ENCODE measurements at regions not wholly inside any gene's neighbourhood (a gene's known extent, or its start where the extent isn't known, plus 50 kb on each side); places are given as distances from the start of the nearest gene placed in this dataset.

- no peaks in the 10 kb centered on the region for H3K36me3 ChIP-seq
- no peak for TF ChIP-seq CTCF (IDR thresholded peaks at IDR 0.05)
- TF ChIP-seq POLR2A (IDR thresholded peaks at IDR 0.05): no peak
- DNase-seq: no peak
- intact Hi-C loops (cut with DNase I): no loop called here
- H3K4me1 ChIP-seq: no peaks in the 10 kb centered on the region
- no peaks in the 10 kb centered on the region for H3K27me3 ChIP-seq
- H3K9me3 ChIP-seq: peaks cover 0 to 12% (median 0%) of the 10 kb centered on the region in 3 donors
- no peak overlapping the region for H3K27ac ChIP-seq
- 70 to 79% methylated on average over 6 of the region's 6 CpGs for WGBS, 2 donors
- no peak overlapping the region for H3K4me3 ChIP-seq
Measured at GRCh38 chr7:98456866-98457265, 56.0 kb upstream of the BAIAP2L1 start.

GRCh38 chr7:98452791-98453190, 51.9 kb upstream of the BAIAP2L1 start:
- no peaks in the 10 kb centered on the region for H3K4me1 ChIP-seq
- H3K27me3 ChIP-seq: no peaks in the 10 kb centered on the region
- intact Hi-C loops (cut with DNase I): no loop called here
- 90 to 91% methylated on average over 9 of the region's 9 CpGs for WGBS, 2 donors
- H3K36me3 ChIP-seq: no peaks in the 10 kb centered on the region
- no peak overlapping the region for H3K27ac ChIP-seq
- H3K9me3 ChIP-seq: peaks cover 0 to 12% (median 0%) of the 10 kb centered on the region in 3 donors
- no peak for TF ChIP-seq POLR2A (IDR thresholded peaks at IDR 0.05)
- no peak for TF ChIP-seq CTCF (IDR thresholded peaks at IDR 0.05)
- H3K4me3 ChIP-seq: no peak overlapping the region
- DNase-seq: no peak
